CD14-positive monocyte (primary cell): ENCODE measurements at regions not wholly inside any gene's neighbourhood (a gene's known extent, or its start where the extent isn't known, plus 50 kb on each side); places are given as distances from the start of the nearest gene placed in this dataset.
"Not testable (repeated sequence)": the region's sequence is repeated elsewhere in the genome, so short reads cannot be mapped to it uniquely, and the experiment has no call there.

Source experiments
- DNase-seq, 3 donors: peaks; one replicate each; pipeline ENCODE4 v3.0.0-alpha.2; 2011 to 2022
- H2AFZ ChIP-seq: 2 replicates; pipeline ENCODE4 v1.6.0; 2012; ENCODE audit warnings: mild to moderate bottlenecking, low read depth, low read length, inconsistent platforms; ENCODE audit not compliant: insufficient read depth, poor library complexity, severe bottlenecking
- H3K27ac ChIP-seq, 2 donors: 1 replicate in 1 of 2; 2 replicates in 1 of 2; pipeline ENCODE4 v1.5.1; 2012 to 2013; ENCODE audit warnings: low read length in 2 of 2, control low read depth in 1 of 2, inconsistent platforms in 1 of 2, low read depth in 1 of 2, mild to moderate bottlenecking in 1 of 2
- H3K27me3 ChIP-seq, 2 donors: one replicate each; pipeline versions ENCODE4 v1.6.0 to v1.6.1; 2011 to 2013; ENCODE audit warnings: low read length in 2 of 2; ENCODE audit not compliant: control insufficient read depth in 2 of 2, insufficient read depth in 2 of 2
- H3K36me3 ChIP-seq, 2 donors: replicated peaks in 1 of 2; 1 replicate in 1 of 2; 2 replicates in 1 of 2; pipeline versions ENCODE4 v1.5.1 to v1.6.1; 2012 to 2013; ENCODE audit warnings: low read length in 2 of 2, control low read depth in 1 of 2, inconsistent platforms in 1 of 2, mild to moderate bottlenecking in 1 of 2; ENCODE audit not compliant: insufficient read depth in 2 of 2, control insufficient read depth in 1 of 2
- H3K4me1 ChIP-seq, 2 donors: 1 replicate in 1 of 2; 2 replicates in 1 of 2; pipeline versions ENCODE4 v1.5.1 to v1.6.1; 2012 to 2013; ENCODE audit warnings: low read length in 2 of 2, control low read depth in 1 of 2, inconsistent platforms in 1 of 2, mild to moderate bottlenecking in 1 of 2, moderate library complexity in 1 of 2; ENCODE audit not compliant: insufficient read depth in 2 of 2, control insufficient read depth in 1 of 2
- H3K4me2 ChIP-seq: replicated peaks from 2 replicates; pipeline ENCODE3; 2012; ENCODE audit warnings: low read length, moderate library complexity, mild to moderate bottlenecking; ENCODE audit not compliant: poor library complexity, severe bottlenecking; ENCODE audit errors: extremely low read depth
- H3K4me3 ChIP-seq, 3 experiments: fragments of 200-600 bp in 1 of 3; sonication (generic) in 1 of 3; replicated peaks in 1 of 3; 1 replicate in 2 of 3; 2 replicates in 1 of 3; pipeline ENCODE4 v1.5.1; 2011 to 2013; ENCODE audit warnings: low read length in 3 of 3, mild to moderate bottlenecking in 3 of 3, control low read depth in 2 of 3, low read depth in 2 of 3, inconsistent platforms in 1 of 3, moderate library complexity in 1 of 3
- H3K79me2 ChIP-seq: 2 replicates; pipeline ENCODE4 v1.6.0; 2012; ENCODE audit warnings: mild to moderate bottlenecking, control low read depth, inconsistent platforms, low read length, moderate library complexity; ENCODE audit not compliant: insufficient read depth
- H3K9ac ChIP-seq: 2 replicates; pipeline ENCODE4 v1.6.0; 2017; ENCODE audit warnings: low read length, mild to moderate bottlenecking; ENCODE audit not compliant: insufficient read depth, poor library complexity, severe bottlenecking
- H3K9me3 ChIP-seq, 2 donors: replicated peaks in 1 of 2; 1 replicate in 1 of 2; 2 replicates in 1 of 2; pipeline versions ENCODE4 v1.5.1 to v1.6.1; 2012 to 2013; ENCODE audit warnings: low read length in 2 of 2, control low read depth in 1 of 2; ENCODE audit not compliant: control insufficient read depth in 1 of 2, insufficient read depth in 1 of 2
- H4K20me1 ChIP-seq: 2 replicates; pipeline ENCODE4 v1.6.0; 2012; ENCODE audit warnings: mild to moderate bottlenecking, low read length, control low read depth, moderate library complexity; ENCODE audit not compliant: insufficient read depth
- H3K27ac Mint-ChIP-seq, 7 donors: one replicate each; pipeline ENCODE4 v1.8.0; 2020; ENCODE audit warnings: mild to moderate bottlenecking in 7 of 7, mixed read lengths in 7 of 7, moderate library complexity in 6 of 7, inconsistent platforms in 2 of 7
- H3K27me3 Mint-ChIP-seq, 3 donors: one replicate each; pipeline ENCODE4 v1.8.0; 2021 to 2022; ENCODE audit warnings: low read depth in 3 of 3, mild to moderate bottlenecking in 3 of 3, mixed read lengths in 3 of 3, moderate library complexity in 3 of 3, inconsistent platforms in 1 of 3
- H3K36me3 Mint-ChIP-seq, 2 donors: one replicate each; pipeline ENCODE4 v1.8.0; 2020; ENCODE audit warnings: mixed read lengths in 2 of 2, inconsistent platforms in 1 of 2, mild to moderate bottlenecking in 1 of 2
- H3K4me1 Mint-ChIP-seq: one replicate; pipeline ENCODE4 v1.8.0; 2020; ENCODE audit warnings: mild to moderate bottlenecking, mixed read lengths
- H3K4me3 Mint-ChIP-seq, 2 donors: one replicate each; pipeline ENCODE4 v1.8.0; 2020; ENCODE audit warnings: mild to moderate bottlenecking in 2 of 2, mixed read lengths in 2 of 2, moderate library complexity in 1 of 2
- H3K9me3 Mint-ChIP-seq, 7 donors: one replicate each; pipeline ENCODE4 v1.8.0; 2020 to 2022; ENCODE audit warnings: mixed read lengths in 7 of 7, mild to moderate bottlenecking in 6 of 7, moderate library complexity in 6 of 7, inconsistent platforms in 2 of 7
- CTCF ChIP-seq: fragments of 200-600 bp; IDR thresholded peaks from one replicate; pipeline ENCODE4 v1.8.0; 2022; ENCODE audit warnings: antibody characterized with exemption, mild to moderate bottlenecking
- WGBS: methylation state at CpG from one replicate; pipeline ENCODE4 v1.1.5; 2013; ENCODE audit warnings: missing lambda C conversion rate; ENCODE audit not compliant: insufficient coverage; 5-methylcytosine and 5-hydroxymethylcytosine counted together
- intact Hi-C, 2 donors: fragments of 100-400 bp; cut with micrococcal nuclease; formaldehyde crosslinking; loops; one replicate each; pipeline versions ENCODE4 v1.15.0 to v1.15.1; 2023

DNA sequence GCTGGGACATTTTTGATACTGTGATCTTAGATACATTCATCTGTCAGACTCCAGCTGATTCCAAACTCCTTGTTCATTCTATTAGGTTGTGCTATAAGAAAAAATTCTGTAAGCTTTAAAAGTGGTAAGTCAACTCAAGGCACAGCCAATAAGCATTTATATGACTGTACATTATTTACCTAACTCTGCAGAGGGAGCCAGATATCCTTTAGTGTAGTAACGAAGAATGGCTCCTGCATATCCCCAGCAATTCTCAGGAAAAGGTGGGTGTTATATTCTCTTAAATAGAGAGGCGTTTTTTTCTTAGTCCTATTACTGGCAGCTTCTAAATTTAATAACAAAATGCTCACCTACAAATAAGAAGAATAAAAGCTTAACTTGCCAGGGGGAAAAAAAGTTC, 374.3 kb upstream of the GOT2 start:
- Histone ChIP-seq H3K27ac (no peak overlapping the region), H3K9ac (no peak overlapping the region), H3K4me3 (no peak overlapping the region), H3K79me2 (no peaks in the 10 kb centered on the region), H3K36me3 (no peaks in the 10 kb centered on the region), H3K27me3 (no peaks in the 10 kb centered on the region), H3K4me2 (no peak overlapping the region), H3K9me3 (peaks cover 0 to 7% of the 10 kb centered on the region in 2 donors), H4K20me1 (no peaks in the 10 kb centered on the region), H3K4me1 (no peaks in the 10 kb centered on the region), H2AFZ (no peak overlapping the region)
- no peak for TF ChIP-seq CTCF
- Mint-ChIP-seq H3K4me1 (no peaks in the 10 kb centered on the region), H3K36me3 (no peaks in the 10 kb centered on the region), H3K27me3 (peaks cover 0 to 4% (median 0%) of the 10 kb centered on the region in 3 donors), H3K9me3 (peaks cover 0 to 8% (median 1%) of the 10 kb centered on the region in 7 donors), H3K27ac (no peak overlapping the region), H3K4me3 (no peak overlapping the region)
- WGBS: no CpG with 5 or more reads among the region's 2 CpGs
- DNase-seq: no peak
- intact Hi-C loops: no loop called here

GRCh38 chr16:59096682-59097081, 362.6 kb upstream of the GOT2 start:
- intact Hi-C loops: not testable (repeated sequence)

More at GRCh38 chr16:59096682-59097081, 362.6 kb upstream of the GOT2 start:
- 94% methylated on average over 5 of the region's 9 CpGs for WGBS
- DNase-seq, H3K36me3 Mint-ChIP-seq, H3K9ac ChIP-seq, H2AFZ ChIP-seq, H3K27me3 ChIP-seq, H3K4me2 ChIP-seq, H3K79me2 ChIP-seq, H3K27ac Mint-ChIP-seq, H3K4me3 Mint-ChIP-seq, H4K20me1 ChIP-seq, H3K4me1 Mint-ChIP-seq, H3K4me1 ChIP-seq, H3K36me3 ChIP-seq, H3K4me3 ChIP-seq, H3K9me3 ChIP-seq, H3K27ac ChIP-seq, H3K27me3 Mint-ChIP-seq: not testable (repeated sequence)
- H3K9me3 Mint-ChIP-seq: peaks cover 6 to 18% (median 13%) of the 10 kb centered on the region in 7 donors
